ENCODE measurements at regions not wholly inside any gene's neighbourhood (a gene's known extent, or its start where the extent isn't known, plus 50 kb on each side); places are given as distances from the start of the nearest gene placed in this dataset.
A peak's percentile ranks its signal among the peaks of the same experiment; 100 is the strongest.

- H3K27me3 Mint-ChIP-seq, result peaks cover 22 to 31% of the 10 kb centered on the region in 2 donors
- Histone ChIP-seq H3K27ac (ENCODE audit: low read length) (no peak overlapping the region), H3K4me1 (ENCODE audit: control insufficient read depth in 1 of 2, extremely low read depth in 1 of 2, insufficient read depth in 2 of 2, low read length in 2 of 2) (no peaks in the 10 kb centered on the region), H3K27me3 (replicated peaks in 1 of 2; ENCODE audit: control insufficient read depth in 2 of 2, extremely low read depth in 1 of 2, insufficient read depth in 2 of 2, low read length in 1 of 2) (peaks cover 0 to 17% of the 10 kb centered on the region in 2 experiments), H3K4me3 (ENCODE audit: control insufficient read depth in 1 of 2, extremely low read depth in 1 of 2, low read length in 1 of 2) (no peak overlapping the region), H3K9me3 (no peaks in the 10 kb centered on the region), H3K36me3 (ENCODE audit: control insufficient read depth in 2 of 2, extremely low read depth in 1 of 2, insufficient read depth in 1 of 2, low read length in 1 of 2) (no peaks in the 10 kb centered on the region)
- ChIA-PET CTCF (no interaction called here), POLR2A (no interaction called here)
- WGBS (ENCODE audit: insufficient coverage), result 57% methylated on average over 13 of the region's 16 CpGs
- H3K27ac Mint-ChIP-seq, result no peak overlapping the region
- DNase-seq, result no peak
- ATAC-seq (replicated peaks in 1 of 4), result no peak
- no peak overlapping the region for H3K4me3 Mint-ChIP-seq
- no peaks in the 10 kb centered on the region for H3K36me3 Mint-ChIP-seq
- H3K9me3 Mint-ChIP-seq, result no peaks in the 10 kb centered on the region
- no peaks in the 10 kb centered on the region for H3K4me1 Mint-ChIP-seq
Observed at GRCh38 chr7:28315565-28316410, 96.5 kb upstream of the CREB5 start.

GRCh38 chr7:28316489-28316888, 95.8 kb upstream of the CREB5 start:
- ATAC-seq (replicated peaks in 1 of 4) (no peak), DNase-seq (no peak)
- Histone ChIP-seq H3K27me3 (replicated peaks in 1 of 2; ENCODE audit: control insufficient read depth in 2 of 2, extremely low read depth in 1 of 2, insufficient read depth in 2 of 2, low read length in 1 of 2) (peaks cover 0 to 16% of the 10 kb centered on the region in 2 experiments), H3K4me3 (ENCODE audit: control insufficient read depth in 1 of 2, extremely low read depth in 1 of 2, low read length in 1 of 2) (no peak overlapping the region), H3K27ac (ENCODE audit: low read length) (no peak overlapping the region), H3K4me1 (ENCODE audit: control insufficient read depth in 1 of 2, extremely low read depth in 1 of 2, insufficient read depth in 2 of 2, low read length in 2 of 2) (no peaks in the 10 kb centered on the region), H3K36me3 (ENCODE audit: control insufficient read depth in 2 of 2, extremely low read depth in 1 of 2, insufficient read depth in 1 of 2, low read length in 1 of 2) (no peaks in the 10 kb centered on the region), H3K9me3 (no peaks in the 10 kb centered on the region)
- H3K9me3 Mint-ChIP-seq, result no peaks in the 10 kb centered on the region
- CTCF ChIA-PET, result no interaction called here
- H3K27me3 Mint-ChIP-seq, result peaks cover 19 to 28% of the 10 kb centered on the region in 2 donors
- no peak overlapping the region for H3K4me3 Mint-ChIP-seq
- 60% methylated on average over 1 of the region's 3 CpGs for WGBS (ENCODE audit: insufficient coverage)
- no peaks in the 10 kb centered on the region for H3K36me3 Mint-ChIP-seq
- H3K27ac Mint-ChIP-seq, result no peak overlapping the region
- no peaks in the 10 kb centered on the region for H3K4me1 Mint-ChIP-seq
- POLR2A ChIA-PET, result no interaction called here

- H3K27ac Mint-ChIP-seq, result no peak overlapping the region
- 80% methylated on average over 1 of the region's 3 CpGs for WGBS (ENCODE audit: insufficient coverage)
- ChIA-PET CTCF (no interaction called here), POLR2A (no interaction called here)
- no peaks in the 10 kb centered on the region for H3K4me1 Mint-ChIP-seq
- H3K27me3 Mint-ChIP-seq, result peaks cover 14% of the 10 kb centered on the region in 2 donors
- Histone ChIP-seq H3K27me3 (replicated peaks in 1 of 2; ENCODE audit: control insufficient read depth in 2 of 2, extremely low read depth in 1 of 2, insufficient read depth in 2 of 2, low read length in 1 of 2) (peaks cover 0 to 12% of the 10 kb centered on the region in 2 experiments), H3K36me3 (ENCODE audit: control insufficient read depth in 2 of 2, extremely low read depth in 1 of 2, insufficient read depth in 1 of 2, low read length in 1 of 2) (no peaks in the 10 kb centered on the region), H3K27ac (ENCODE audit: low read length) (no peak overlapping the region), H3K9me3 (no peaks in the 10 kb centered on the region), H3K4me1 (ENCODE audit: control insufficient read depth in 1 of 2, extremely low read depth in 1 of 2, insufficient read depth in 2 of 2, low read length in 2 of 2) (no peaks in the 10 kb centered on the region), H3K4me3 (ENCODE audit: control insufficient read depth in 1 of 2, extremely low read depth in 1 of 2, low read length in 1 of 2) (no peak overlapping the region)
- H3K4me3 Mint-ChIP-seq, result no peak overlapping the region
- H3K36me3 Mint-ChIP-seq, result no peaks in the 10 kb centered on the region
- DNase-seq, result no peak
- no peak for ATAC-seq (replicated peaks in 1 of 4)
- H3K9me3 Mint-ChIP-seq, result no peaks in the 10 kb centered on the region
Observed at GRCh38 chr7:28318101-28318762, 94.1 kb upstream of the CREB5 start.

DNA sequence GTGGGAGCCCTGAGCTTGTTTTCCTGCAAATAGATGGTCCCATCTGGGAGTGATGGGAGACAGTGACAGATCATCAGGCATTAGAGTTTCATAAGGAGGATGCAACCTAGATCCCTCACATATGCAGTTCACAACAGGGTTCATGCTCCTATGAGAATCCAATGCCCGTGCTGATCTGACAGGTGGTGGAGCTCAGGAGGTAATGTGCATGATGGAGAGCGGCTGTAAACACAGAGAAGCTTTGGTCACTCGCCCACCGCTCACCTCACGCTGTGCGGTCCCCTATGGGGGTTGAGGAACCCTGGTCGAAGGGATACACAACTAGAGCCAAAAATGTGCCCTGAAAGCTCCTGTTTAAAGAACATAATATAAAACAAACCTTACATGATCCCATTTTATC, 88.5 kb upstream of the CREB5 start:
- ChIA-PET POLR2A (no interaction called here), CTCF (no interaction called here)
- no peaks in the 10 kb centered on the region for H3K27me3 Mint-ChIP-seq
- H3K36me3 Mint-ChIP-seq, result no peaks in the 10 kb centered on the region
- peaks cover 0 to 6% (median 0%) of the 10 kb centered on the region in 3 donors for H3K9me3 Mint-ChIP-seq
- Histone ChIP-seq H3K36me3 (ENCODE audit: control insufficient read depth in 2 of 2, extremely low read depth in 1 of 2, insufficient read depth in 1 of 2, low read length in 1 of 2) (no peaks in the 10 kb centered on the region), H3K4me1 (ENCODE audit: control insufficient read depth in 1 of 2, extremely low read depth in 1 of 2, insufficient read depth in 2 of 2, low read length in 2 of 2) (peaks cover 0 to 15% of the 10 kb centered on the region in 2 experiments), H3K9me3 (no peaks in the 10 kb centered on the region), H3K27ac (ENCODE audit: low read length) (no peak overlapping the region), H3K4me3 (ENCODE audit: control insufficient read depth in 1 of 2, extremely low read depth in 1 of 2, low read length in 1 of 2) (no peak overlapping the region), H3K27me3 (replicated peaks in 1 of 2; ENCODE audit: control insufficient read depth in 2 of 2, extremely low read depth in 1 of 2, insufficient read depth in 2 of 2, low read length in 1 of 2) (no peaks in the 10 kb centered on the region)
- no peak overlapping the region for H3K4me3 Mint-ChIP-seq
- DNase-seq (no peak), ATAC-seq (replicated peaks in 1 of 4) (no peak)
- 97% methylated on average over 5 of the region's 7 CpGs for WGBS (ENCODE audit: insufficient coverage)
- peaks cover 12 to 15% (median 14%) of the 10 kb centered on the region in 3 donors for H3K4me1 Mint-ChIP-seq
- no peak overlapping the region for H3K27ac Mint-ChIP-seq

DNA sequence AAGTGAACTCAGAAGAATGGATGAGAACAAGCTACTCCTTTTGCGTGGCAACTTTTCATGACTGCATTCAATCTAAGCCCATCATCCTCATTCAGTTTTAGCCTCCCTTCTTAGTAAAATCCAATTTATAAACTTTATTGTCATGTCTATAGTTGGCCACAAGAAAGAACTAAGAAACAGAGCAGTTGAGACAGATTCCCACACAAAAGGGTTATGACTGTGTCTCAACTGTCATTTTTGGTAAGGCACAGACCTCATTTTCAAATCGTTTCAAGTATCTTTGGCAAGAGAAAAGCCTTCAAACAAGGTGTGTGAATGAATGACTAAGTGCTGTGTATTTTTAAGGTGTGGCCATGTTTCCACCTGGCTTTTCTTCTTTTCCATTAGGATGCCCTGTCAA, 84.2 kb upstream of the CREB5 start:
- Histone ChIP-seq H3K36me3 (ENCODE audit: control insufficient read depth in 2 of 2, extremely low read depth in 1 of 2, insufficient read depth in 1 of 2, low read length in 1 of 2) (no peaks in the 10 kb centered on the region), H3K4me3 (ENCODE audit: control insufficient read depth in 1 of 2, extremely low read depth in 1 of 2, low read length in 1 of 2) (no peak overlapping the region), H3K4me1 (ENCODE audit: control insufficient read depth in 1 of 2, extremely low read depth in 1 of 2, insufficient read depth in 2 of 2, low read length in 2 of 2) (peaks cover 8 to 28% of the 10 kb centered on the region in 2 experiments), H3K27me3 (replicated peaks in 1 of 2; ENCODE audit: control insufficient read depth in 2 of 2, extremely low read depth in 1 of 2, insufficient read depth in 2 of 2, low read length in 1 of 2) (no peaks in the 10 kb centered on the region), H3K27ac (ENCODE audit: low read length) (peak overlapping the region; percentile 10), H3K9me3 (no peaks in the 10 kb centered on the region)
- no peaks in the 10 kb centered on the region for H3K27me3 Mint-ChIP-seq
- H3K36me3 Mint-ChIP-seq, result no peaks in the 10 kb centered on the region
- H3K9me3 Mint-ChIP-seq, result peaks cover 0 to 6% (median 0%) of the 10 kb centered on the region in 3 donors
- POLR2A ChIA-PET, result no interaction called here
- peak; percentile 60 to 82 (median 68) for ATAC-seq (replicated peaks in 1 of 4)
- peak overlapping the region in 1 of 3 donors; percentile 52 for H3K4me3 Mint-ChIP-seq
- 44% methylated on average over 1 of the region's 2 CpGs for WGBS (ENCODE audit: insufficient coverage)
- peak overlapping the region; percentile 83 to 85 for H3K27ac Mint-ChIP-seq
- peaks cover 33 to 42% (median 40%) of the 10 kb centered on the region in 3 donors for H3K4me1 Mint-ChIP-seq
- peak in 1 of 35 experiments; percentile 30 for DNase-seq
- CTCF ChIA-PET, result interaction anchor here (0.7 to 1.2 kb wide), 2 partner anchors 196 to 597 kb away, joined by 3 to 4 read pairs; no protein-coding TSS in a partner anchor

DNA sequence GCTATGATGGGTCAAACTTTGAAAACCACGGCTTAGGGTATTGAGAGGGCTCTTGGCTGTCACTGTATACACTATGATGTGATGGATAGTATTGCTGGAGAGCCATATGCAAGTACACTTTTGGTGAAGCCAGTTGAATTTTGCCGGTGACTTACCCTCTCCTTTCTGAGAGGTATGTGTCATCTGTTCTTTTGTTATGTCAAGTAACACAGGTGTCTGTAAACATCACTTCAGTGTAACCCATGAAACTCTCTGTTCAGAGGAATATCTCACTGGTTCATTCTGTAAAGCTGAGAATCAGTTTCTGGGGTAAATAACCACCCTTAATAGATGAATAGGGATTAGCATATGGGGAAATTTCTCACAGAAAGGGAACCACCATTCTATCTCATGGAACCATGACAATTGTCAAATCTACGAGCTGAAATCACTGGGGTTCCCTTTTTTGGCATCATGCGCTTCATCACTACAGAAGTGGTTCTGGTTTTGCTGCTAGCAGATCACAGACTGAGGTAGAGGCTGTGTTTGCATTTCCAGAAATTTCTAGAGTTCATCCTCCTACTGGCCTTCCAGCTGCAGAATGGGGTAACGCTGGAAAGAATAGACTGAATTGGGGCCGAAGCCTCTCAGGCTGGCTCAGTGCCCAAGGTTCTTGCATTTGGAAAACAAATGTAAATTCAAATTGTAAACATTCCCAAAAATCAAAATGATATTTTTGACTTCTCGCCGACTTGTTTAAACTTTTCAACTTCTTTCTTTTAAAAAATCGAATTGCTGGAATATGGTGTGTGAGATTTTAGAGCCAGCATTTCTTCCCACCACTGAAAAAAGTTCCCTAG, 83.3 kb upstream of the CREB5 start:
- ATAC-seq (replicated peaks in 1 of 4), result peak in 2 of 4 experiments; percentile 18 to 27
- H3K27ac Mint-ChIP-seq, result peak overlapping the region; percentile 76 to 97
- no peaks in the 10 kb centered on the region for H3K9me3 ChIP-seq

More for the DNA sequence above, 83.3 kb upstream of the CREB5 start:
- CTCF ChIA-PET, result interaction anchor here in 1 of 2 donors (0.6 kb wide), 1 partner anchor 137 kb away, joined by 4 read pairs; no protein-coding TSS in a partner anchor
- WGBS (ENCODE audit: insufficient coverage), result 86% methylated on average over 2 of the region's 9 CpGs
- H3K4me1 ChIP-seq (ENCODE audit: control insufficient read depth in 1 of 2, extremely low read depth in 1 of 2, insufficient read depth in 2 of 2, low read length in 2 of 2), result peaks cover 8 to 28% of the 10 kb centered on the region in 2 experiments
- no peaks in the 10 kb centered on the region for H3K27me3 ChIP-seq (replicated peaks in 1 of 2; ENCODE audit: control insufficient read depth in 2 of 2, extremely low read depth in 1 of 2, insufficient read depth in 2 of 2, low read length in 1 of 2)
- no peaks in the 10 kb centered on the region for H3K36me3 Mint-ChIP-seq
- peaks cover 33 to 42% (median 40%) of the 10 kb centered on the region in 3 donors for H3K4me1 Mint-ChIP-seq
- H3K4me3 Mint-ChIP-seq, result peak overlapping the region in 1 of 3 donors; percentile 73
- no peaks in the 10 kb centered on the region for H3K36me3 ChIP-seq (ENCODE audit: control insufficient read depth in 2 of 2, extremely low read depth in 1 of 2, insufficient read depth in 1 of 2, low read length in 1 of 2)
- H3K4me3 ChIP-seq (ENCODE audit: control insufficient read depth in 1 of 2, extremely low read depth in 1 of 2, low read length in 1 of 2), result no peak overlapping the region
- H3K27me3 Mint-ChIP-seq, result no peaks in the 10 kb centered on the region
- H3K27ac ChIP-seq (ENCODE audit: low read length), result peak overlapping the region; percentile 10
- no peak for DNase-seq
- H3K9me3 Mint-ChIP-seq, result peaks cover 5 to 6% (median 5%) of the 10 kb centered on the region in 3 donors
- POLR2A ChIA-PET, result no interaction called here
